Hematopoietic multipotent progenitor cell treated with erythropoietin and hydrocortisone succinate and interleukin-3 and kit ligand, for 8 days (in vitro differentiated cells): ENCODE measurements at regions not wholly inside any gene's neighbourhood (a gene's known extent, or its start where the extent isn't known, plus 50 kb on each side); places are given as distances from the start of the nearest gene placed in this dataset.
"Not testable (repeated sequence)": the region's sequence is repeated elsewhere in the genome, so short reads cannot be mapped to it uniquely, and the experiment has no call there.

ENCODE experiments used
- DNase-seq: peaks from one replicate; pipeline ENCODE4 v3.0.0-alpha.2; 2015

DNA sequence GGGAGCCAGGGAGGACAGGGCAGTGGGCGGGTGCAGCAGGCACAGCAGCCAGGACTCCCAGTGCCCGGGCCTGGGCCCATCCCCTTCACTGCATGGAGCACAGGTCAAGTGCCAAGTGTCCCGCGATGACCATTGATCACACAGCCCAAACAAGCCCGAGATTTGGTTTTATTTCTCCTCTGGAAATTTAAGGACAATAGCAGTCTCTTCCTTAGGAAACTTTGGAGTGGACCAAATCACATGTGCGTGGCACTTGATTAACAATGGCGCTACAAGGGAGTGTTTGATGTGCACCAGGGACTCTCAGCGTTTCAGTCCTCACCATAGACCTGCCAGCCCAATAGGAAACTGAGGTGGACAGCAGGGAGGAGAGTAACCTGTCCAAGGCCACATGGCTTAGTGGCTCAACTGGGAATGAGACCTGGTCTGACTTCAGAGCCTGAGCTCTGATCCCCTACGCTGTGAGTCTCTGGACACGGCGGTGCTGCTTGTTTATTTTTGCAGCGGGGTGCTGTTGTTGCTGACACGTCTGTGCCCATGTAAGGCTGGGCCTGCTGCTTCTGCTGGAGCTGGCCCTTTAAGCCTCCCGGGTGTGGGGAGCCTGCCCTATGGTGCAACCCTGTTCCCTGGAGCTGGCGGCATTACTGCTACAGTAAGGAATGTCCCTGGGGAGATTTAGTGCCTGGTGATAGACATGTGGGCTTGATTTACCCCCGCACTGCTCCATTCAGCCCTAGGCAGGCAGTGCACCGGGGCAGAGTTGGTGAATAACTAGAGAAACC is 194.2 kb downstream of the INHBB start:
- DNase-seq, result no peak

DNA sequence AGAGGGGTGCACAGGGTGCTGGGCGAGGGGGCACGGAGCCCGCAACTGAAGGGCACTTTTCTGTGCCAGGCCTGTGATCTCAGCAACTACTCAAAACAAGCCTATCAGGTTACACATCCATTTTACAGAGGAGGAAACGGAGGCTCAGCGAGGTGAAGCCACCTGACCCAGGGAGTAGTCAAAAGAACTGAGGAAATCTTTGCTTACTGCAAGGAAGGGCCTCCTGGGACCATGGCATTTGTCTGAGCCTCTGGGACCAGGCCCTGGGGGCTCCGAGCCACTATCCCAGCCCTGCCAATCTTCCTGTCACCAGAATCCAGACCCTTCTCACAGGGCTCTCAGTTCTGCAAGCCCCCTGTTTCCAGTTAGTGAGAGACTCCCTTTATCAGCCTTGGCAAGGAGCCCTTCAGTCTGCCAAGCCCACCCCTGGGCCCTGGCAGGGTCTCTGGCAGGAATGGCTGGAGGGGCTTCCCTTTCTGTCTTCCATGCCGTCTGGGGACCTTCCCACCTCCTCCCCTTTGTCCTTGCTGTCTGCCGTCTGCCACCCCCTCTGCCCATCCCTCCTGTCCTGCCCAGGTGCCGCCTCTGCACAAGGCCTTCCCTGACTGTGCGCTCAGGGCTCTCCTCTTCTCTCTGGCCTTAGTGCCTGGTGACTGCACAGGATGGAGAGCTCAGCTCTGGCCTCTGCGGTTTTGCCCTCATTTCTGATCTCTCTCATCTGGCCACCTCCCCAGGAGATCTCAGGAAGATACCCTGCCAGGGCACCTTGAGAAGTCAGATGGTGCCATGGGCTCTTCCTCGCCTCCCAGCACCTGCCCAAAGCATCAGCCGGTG is 194.7 kb upstream of the GLI2 start:
- DNase-seq, result no peak

DNA sequence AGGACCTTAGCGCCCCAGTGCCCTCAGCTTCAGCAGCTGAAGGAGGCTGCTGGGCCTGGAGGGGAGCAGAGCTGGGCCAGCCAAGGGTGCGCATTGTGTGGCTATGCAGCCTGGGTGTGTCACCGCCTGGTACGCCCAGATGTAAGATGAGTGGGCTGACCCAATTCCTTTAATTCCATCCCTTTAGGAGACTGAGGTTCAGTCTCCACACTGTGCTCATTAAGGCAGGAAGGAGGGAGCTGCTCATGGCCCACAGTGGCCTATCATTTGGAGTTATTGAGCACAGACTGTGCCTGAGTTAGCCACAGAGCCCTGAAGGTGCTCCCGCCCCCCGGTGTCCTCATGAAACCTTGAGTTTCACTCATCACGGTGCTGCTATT is 194.1 kb upstream of the GLI2 start:
- DNase-seq, result no peak

DNA sequence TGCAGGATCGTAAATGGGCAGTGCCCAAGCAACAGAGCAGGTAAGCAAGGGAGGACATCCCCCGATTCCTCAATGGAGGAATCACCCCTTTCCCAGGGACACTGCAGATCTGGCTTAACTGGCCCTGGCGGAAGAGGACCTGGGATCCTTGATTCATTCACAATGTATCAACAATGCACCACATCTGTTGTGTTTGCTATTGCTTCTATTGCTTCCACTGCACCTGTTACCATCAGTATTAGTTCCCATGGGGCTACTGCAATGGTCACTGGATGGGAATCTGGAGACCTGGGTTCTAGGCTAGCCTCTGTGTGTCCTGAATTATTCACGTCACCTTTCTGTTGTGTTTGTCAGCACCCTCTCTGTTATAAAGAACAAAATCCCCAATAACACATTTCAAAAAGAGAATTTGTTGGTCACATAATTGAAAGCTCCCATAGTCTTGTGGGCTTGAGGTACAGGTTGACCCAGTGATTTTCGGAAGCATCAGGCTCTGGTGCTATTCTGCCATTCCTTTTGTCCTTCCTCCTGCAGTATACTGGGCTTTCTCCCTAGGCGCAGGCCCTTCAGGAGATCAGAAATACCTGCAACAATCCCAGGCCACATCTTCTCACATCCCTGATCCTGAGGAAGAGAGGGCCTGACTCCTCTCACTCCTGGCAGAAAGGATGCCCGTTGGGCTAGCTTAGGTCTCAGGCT is 193.5 kb upstream of the GLI2 start:
- DNase-seq, result no peak

DNA sequence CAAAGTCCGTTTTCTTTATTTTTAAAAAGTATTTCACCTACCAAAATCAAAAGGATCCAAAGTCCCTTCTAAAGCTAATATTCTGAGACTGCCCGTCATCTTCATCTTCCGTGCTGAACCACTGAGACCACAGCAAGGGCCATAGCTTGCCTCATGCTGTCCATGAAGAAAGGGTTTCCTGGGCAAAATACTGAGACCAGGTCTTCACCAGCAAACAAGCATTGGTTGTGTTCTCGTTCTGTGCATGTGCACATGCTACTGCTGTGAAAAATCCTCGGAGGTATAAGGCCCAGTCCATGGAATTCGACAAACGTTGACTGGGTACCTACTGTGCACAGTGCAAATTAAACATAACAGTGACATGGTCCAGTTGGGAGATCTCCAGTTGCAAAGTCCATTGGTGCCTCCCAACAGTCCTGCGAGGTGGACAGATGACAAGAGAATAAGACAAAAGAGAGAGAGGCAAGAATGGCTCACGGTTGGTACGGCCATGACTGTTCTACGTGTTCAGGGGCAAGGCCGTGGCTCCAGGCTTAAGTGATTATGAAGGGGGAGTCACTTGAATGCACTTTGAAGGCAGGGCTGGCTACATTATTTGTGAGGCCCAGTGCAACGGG is 192.6 kb upstream of the GLI2 start:
- DNase-seq, result no peak

DNA sequence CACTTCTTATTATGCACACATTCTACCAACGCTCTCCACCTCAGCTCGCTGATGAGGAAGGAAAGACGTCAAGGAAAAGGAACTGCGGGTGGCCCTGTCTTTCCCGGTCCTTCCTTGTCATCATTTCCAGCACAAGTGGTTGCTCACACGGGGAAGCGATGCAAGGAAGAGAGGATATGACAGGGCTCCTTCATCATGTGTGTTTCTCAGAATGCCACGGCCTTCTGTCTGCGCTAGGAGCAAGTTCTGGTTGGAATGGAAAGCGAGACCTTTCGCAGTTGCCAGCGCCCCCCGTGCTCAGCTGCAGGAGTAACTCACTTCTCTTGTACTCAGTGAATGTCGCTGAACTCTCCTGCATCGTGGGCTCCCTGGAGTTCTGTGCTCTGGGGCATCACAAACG is 191.8 kb upstream of the GLI2 start:
- no peak for DNase-seq

DNA sequence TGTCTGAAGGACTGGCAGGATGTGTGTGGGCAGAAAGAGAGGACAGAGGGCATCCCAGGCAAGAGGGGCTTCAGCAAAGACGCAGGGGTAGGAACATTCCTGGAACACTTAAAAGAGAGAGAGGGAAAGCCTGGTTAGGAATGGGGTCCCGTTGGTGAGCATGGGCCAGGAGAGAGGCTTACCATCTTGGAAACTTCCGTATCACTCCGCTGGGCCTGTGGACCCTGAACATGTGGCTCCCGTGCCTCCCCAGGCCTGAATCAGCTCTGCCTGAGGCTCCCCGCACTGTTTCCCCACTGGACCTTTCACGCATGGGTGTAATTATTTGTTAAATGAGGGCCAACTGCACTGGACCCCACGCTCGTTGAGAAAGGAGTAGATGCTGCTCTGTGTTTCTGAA is 191.1 kb upstream of the GLI2 start:
- no peak for DNase-seq

DNA sequence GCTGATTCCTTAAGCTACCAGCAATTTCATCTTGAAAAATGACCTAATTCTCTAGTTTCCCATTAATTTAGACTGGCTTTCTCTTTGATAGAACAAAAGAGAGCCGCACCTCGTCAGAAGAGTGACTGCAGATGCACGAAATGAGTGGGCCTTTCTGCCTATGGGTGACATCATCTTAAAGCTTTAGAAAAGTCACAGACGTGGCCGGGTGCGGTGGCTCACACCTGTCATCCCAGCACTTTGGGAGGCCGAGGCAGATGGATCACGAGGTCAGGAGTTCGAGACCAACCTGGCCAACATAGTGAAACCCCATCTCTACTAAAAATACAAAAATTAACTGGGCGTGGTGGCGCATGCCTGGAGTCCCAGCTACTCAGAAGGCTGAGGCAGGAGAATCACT is 190.7 kb upstream of the GLI2 start:
- DNase-seq, result not testable (repeated sequence)

DNA sequence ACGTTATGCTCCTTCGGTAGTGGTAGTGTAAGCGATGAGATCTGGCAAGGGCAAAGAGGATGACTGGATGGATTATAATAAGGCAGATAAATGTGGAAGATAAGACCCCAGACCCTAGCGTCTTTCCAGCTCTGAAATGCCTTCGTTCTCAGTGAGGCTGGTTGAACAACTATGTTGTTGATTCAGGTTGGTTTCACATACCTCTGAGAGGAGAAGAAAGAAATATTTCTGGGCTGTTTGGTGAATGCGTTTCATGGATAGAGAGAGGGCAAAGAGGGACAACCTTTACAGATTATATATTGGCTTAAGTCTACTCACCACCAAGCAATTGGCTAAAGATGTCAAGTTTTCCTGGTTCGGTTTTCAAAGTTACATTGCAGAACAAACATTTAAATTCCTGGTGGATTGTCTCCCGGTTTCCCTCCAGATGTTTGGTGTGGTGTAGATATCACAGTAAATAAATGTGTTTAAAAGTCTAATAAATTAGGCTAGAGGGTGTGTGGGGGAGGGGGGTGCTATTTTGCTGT is 190.1 kb upstream of the GLI2 start:
- no peak for DNase-seq

DNA sequence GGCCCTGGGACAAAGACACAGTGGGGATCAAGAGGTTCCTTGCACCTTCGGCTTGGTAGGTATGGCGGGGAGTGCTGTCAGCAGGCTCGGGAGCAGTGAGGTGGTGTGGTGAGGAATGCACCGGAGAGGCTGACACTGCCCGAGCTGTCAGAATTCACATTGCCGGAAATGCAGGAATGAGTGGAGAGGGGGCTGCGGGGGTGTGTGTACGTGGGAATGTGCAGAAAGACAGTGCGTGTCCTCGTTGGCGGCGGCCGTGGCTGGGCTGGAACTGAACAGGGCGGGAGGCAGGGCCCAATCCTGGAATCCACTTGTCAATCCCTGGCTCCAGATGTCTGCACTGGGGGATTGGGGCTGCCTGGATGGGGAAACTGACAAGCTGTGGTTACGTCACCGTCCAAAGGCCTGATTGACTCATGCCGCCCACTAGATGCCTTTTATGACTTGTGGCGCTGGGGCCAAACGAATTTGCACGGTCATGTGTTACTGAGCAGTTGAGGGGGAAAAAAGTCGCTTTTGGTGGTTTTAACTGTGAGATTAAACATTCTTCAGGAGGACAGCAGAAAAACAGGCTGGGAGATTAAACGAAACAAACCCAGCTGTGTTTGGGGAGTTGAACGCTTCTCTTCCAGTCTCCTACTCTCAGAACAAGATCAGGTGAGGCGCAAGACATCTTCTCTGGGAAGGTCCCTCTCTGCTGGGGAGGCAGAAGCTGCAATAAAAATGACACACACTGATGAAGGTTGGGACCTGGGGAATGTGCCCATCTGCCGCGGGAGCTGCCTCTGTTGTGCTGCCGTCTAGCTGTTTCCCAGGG is 189.4 kb upstream of the GLI2 start:
- DNase-seq, result no peak

DNA sequence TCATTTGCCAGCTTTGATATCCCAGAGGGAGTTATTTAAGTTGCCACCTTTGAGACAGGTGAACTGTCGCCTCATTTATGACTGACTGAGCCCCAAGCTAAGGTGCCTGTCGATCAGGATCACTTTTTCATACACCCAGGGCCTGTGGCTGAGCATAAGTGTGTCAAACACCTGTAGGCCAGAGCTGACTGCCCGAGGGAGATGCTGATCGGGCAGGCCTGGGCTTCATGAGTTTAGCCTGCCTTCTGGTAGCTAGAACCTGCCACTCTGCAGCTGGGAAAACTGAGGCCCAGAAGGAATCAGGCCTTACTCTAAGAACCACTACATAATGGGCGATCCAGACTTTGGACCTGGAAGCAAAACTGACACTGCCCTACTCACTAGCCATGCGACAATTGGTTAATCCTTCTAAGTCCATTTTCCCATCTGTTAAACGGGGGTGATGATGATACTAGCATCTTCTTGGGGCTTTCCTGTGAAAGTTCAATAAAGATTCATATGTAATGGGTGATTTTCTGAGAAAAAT is 188.7 kb upstream of the GLI2 start:
- DNase-seq, result no peak

DNA sequence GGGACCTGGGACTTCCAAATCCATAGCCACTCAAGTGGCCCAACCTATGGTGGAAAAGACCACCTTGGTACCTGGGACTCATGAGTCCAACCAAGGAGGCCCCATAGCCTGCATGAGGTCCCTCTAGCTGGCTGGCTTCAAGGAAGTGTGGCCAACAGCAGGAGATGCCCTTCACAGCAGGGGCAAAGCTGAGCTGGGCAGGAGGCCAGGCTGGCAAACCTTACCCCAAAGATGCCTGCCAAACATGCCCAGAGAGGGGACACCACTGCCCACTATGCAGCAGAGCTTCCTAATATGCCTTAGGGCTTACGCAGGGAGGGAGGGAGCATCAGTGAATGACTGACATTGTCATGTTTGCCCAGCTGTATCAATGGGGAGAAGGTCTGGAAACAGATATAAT is 188.0 kb upstream of the GLI2 start:
- DNase-seq, result no peak

DNA sequence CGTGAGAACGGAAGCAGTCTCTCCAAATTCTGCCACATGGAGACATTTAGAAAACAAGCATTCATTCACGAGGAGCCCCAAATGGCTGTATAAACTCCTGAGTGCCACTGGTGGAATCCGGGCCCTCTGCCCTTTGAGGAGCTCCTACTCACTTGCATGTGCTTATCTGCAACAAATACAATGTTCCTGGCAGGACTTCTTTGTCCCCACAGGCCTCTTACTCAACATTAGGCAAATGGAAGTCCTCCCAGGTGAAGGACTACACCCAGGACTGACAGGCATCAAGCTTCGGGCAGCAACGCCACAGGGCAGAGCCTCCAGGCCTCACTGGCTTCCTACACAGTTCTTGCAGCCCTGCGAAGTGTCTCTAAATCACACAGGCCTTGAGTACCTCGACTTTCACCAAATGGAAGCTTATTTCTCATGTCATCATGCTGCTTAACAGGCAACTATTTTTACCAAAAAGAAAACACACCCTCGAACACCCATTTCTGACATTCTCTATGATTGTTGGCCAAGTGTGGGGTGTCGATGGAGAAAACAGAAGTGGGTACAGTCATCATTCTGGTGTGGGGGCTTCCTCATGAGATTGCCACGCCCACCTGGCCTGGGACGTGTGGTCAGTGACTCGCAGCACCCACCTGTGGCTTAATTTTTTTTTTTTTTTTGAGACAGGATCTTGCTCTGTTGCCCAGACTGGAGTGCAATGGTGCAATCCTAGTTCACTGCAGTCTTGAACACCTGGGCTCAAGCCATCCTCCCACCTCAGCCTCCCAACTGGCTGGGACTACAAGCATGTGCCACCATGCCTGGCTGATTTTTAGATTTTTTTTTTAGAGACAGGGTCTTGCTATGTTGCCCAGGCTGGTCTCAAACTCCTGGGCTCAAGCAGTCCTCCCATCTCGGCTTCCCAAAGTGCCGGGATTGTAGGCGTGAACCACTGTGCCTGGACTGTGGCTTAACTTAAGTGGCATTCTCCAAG is 186.8 kb upstream of the GLI2 start:
- no peak for DNase-seq

DNA sequence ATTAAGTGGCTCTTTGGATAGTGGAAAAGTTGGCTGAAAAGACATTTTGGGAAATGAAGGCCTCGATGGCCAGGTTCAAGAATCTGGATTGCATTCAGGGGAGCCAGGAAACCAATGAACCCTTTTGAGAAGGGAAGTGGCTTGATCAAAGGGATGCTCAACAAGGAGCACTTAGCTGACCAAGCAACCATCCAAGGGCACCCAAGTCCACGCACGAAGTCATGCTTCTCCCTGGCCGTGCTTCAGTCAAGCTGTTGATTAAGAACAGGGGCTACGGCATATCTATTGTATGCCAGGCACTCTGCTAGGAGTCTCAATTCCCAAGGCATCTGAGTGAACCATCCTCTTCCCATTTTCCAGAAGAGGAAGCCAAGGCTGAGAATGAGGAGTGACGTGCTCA is 185.8 kb upstream of the GLI2 start:
- no peak for DNase-seq

DNA sequence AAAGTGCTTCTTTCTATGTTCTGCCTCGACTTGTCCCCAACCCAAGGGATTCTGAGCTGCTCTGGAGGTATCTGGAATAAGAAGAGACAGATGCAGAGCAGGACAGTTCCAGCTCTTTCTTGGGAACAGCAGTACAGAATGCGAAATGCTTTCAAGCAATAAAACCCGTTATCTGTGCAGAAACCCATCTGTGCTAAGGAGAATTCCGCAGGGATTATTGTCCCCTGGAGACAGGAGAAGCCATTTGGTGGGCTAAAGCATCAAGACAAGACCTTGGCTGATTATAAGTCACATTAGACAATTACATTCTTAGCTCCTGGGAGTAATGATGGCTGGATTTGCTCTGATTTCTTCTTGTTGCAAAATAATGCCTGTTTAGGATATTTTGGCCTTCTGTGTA is 185.4 kb upstream of the GLI2 start:
- DNase-seq, result no peak

DNA sequence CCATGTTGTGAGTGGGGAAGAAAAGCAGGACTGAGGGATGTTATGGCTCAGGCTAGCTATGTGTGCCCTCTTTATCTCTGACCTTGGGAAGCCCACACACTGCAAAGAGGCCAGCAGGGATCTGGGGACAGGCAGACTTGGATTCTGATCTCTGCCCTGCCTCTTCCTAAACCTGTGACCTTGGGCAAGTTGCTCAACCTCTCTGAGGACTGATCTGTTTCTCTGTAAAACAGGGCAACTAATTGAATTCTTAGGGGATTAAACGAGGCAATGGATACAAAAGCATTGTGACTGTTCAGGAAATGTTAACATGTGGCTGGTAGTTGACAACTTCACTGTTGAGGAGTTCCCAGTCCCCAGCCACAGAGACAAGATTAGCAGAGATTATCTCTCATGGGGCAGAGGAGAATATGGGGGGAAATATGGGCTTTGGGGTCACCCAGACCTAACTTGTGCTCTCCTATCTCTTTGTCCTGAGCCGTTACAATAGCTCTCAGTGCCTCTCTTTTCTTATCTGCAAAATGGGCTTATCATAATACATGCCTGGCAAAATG is 184.7 kb upstream of the GLI2 start:
- DNase-seq, result peak; percentile 81

DNA sequence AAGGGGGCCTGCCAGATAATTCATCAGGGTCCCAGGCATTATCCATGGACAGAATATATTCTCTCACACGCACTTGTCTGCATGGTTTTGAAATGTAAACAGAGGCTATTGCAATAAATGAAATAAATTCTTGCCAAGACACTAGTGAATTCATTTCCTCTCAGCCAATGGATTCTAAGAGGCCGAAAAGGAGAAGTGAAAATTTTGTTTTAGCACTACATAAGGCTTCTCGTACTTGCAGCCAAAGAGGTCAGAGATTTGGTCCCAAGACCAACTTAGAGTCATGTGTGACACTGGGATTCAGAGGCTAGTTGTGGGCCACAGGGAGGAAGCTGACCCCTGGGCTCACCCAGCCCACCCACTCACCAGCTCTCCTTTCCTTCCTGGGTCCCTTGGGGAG is 184.1 kb upstream of the GLI2 start:
- no peak for DNase-seq

DNA sequence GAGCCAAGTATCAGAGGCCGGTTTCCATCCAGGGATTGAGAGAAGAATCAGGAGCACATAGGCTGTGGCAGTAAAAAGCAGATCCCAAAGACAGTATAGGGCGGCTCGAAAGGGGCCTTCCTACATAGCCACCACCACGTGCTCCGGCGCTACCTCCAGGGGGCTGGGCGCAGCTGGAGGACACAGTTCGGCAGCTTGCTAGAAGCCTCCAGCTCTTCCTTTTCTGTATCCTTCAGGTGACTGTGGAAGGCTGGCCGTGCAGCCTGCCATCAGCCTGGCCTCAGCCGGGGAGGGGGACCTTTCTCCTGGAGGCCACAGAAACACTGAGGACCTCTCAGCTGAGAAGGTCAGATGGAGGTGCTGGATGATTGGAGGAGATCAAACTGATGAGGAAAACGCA is 183.6 kb upstream of the GLI2 start:
- no peak for DNase-seq

DNA sequence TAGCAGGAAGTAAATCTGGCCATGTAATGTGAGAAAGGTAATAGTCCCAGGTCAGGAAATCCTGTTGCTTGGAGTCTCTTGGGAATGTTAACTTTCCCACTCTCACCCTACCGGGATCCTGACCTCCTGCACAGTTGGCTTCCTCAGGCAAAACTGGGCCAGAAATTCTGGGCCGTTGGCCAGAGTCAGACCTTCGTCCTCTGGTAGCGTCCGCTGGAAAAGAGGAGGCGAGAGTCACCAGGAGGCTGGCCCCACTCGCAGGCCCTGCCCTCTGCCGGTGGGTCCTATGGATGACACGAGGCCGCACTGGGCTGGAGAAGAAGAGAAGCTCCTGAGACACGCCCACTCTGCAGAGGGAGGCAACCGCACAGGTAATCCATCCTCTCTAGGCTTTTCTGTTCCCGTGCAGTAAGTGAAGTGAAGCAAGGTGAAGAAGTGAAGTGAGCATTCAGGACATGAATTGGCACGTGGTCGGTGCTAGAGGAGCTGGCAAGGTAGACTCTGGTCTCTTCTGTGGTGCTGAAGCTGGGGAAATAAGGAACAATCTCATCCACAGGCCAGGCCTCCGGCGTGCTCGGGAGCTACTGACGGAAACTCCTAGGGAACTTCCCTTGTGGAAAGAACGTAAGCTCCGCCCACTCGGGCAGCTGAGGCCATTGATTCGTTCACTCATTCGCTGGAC is 182.7 kb upstream of the GLI2 start:
- DNase-seq, result peak; percentile 61

DNA sequence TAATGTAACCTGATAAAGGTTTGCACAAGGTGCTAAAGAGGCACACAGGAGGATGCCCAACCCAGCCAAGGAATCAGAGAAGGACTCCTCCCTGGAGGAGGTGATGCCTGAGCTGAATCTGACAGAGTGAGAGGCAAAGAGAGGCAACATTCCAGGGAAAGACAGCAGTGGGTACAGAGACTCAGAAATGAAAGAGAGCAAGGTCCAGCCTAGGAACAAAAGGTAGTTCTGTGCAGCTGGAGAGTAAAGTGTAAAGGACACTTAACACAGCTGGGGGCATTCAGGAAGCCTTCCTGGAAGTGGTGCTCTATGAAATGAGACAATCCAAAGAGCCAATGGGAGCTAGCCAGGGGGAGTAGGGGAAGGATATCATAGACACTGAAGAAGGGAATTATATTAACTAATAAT is 181.0 kb upstream of the GLI2 start:
- no peak for DNase-seq
